Uterus (tissue), 3 donors: ENCODE measurements at regions not wholly inside any gene's neighbourhood (a gene's known extent, or its start where the extent isn't known, plus 50 kb on each side); places are given as distances from the start of the nearest gene placed in this dataset.

ENCODE experiments used
- DNase-seq, 2 donors: peaks; one replicate each; pipeline ENCODE4 v3.0.0-alpha.2; 2019 to 2020
- H3K27ac ChIP-seq, 2 donors: fragments of 200-600 bp; sonication (generic); 1 replicate in 1 of 2; 2 replicates in 1 of 2; pipeline ENCODE4 v1.5.1; 2016 to 2018
- H3K27me3 ChIP-seq, 2 donors: fragments of 200-600 bp; sonication (generic); one replicate each; pipeline ENCODE4 v1.5.1; 2018 to 2019; ENCODE audit warnings: control low read depth in 1 of 2
- H3K36me3 ChIP-seq, 2 donors: fragments of 200-600 bp; sonication (generic); one replicate each; pipeline ENCODE4 v1.5.1; 2019; ENCODE audit warnings: control low read depth in 1 of 2
- H3K4me1 ChIP-seq, 2 donors: fragments of 200-600 bp; sonication (generic); one replicate each; pipeline ENCODE4 v1.5.1; 2018 to 2019; ENCODE audit warnings: control low read depth in 1 of 2
- H3K4me3 ChIP-seq, 2 donors: fragments of 200-600 bp; sonication (generic); 1 replicate in 1 of 2; 2 replicates in 1 of 2; pipeline ENCODE4 v1.5.1; 2018 to 2019; ENCODE audit warnings: mild to moderate bottlenecking in 1 of 2
- H3K9me3 ChIP-seq, 2 donors: fragments of 200-600 bp; sonication (generic); one replicate each; pipeline ENCODE4 v1.5.1; 2019; ENCODE audit warnings: control low read depth in 1 of 2
- CTCF ChIP-seq, 4 experiments: fragments of 200-600 bp in 2 of 4; fragments of 450-650 bp in 2 of 4; sonication (generic) in 2 of 4; IDR thresholded peaks; one replicate each; pipeline ENCODE4 v1.5.1; 2016 to 2019; ENCODE audit warnings: antibody characterized with exemption in 4 of 4, mild to moderate bottlenecking in 2 of 4, moderate library complexity in 1 of 4
- POLR2A ChIP-seq, 2 donors: fragments of 450-650 bp; IDR thresholded peaks; one replicate each; pipeline ENCODE4 v1.6.1; 2016; ENCODE audit warnings: antibody characterized with exemption in 2 of 2, mild to moderate bottlenecking in 1 of 2, moderate library complexity in 1 of 2
- intact Hi-C: fragments of 100-400 bp; cut with DNase I; formaldehyde crosslinking; loops from one replicate; pipeline ENCODE4 v1.15.1; 2023; ENCODE audit warnings: low total_unique reads
- donor health status: DM: yes; HTN: yes; CAD: no.

GRCh38 chr11:19601235-19601634, 111.4 kb upstream of the NAV2 start:
- no peaks in the 10 kb centered on the region for H3K36me3 ChIP-seq
- H3K9me3 ChIP-seq = no peaks in the 10 kb centered on the region
- no peak overlapping the region for H3K4me3 ChIP-seq
- intact Hi-C loops = no loop called here
- no peak for DNase-seq
- H3K4me1 ChIP-seq = peaks cover 0 to 3% of the 10 kb centered on the region in 2 donors
- H3K27me3 ChIP-seq = no peaks in the 10 kb centered on the region
- H3K27ac ChIP-seq = no peak overlapping the region
- TF ChIP-seq POLR2A (IDR thresholded peaks at IDR 0.05) (no peak), CTCF (IDR thresholded peaks at IDR 0.05) (no peak)

- Histone ChIP-seq H3K27me3 (no peaks in the 10 kb centered on the region), H3K4me1 (peaks cover 0 to 6% of the 10 kb centered on the region in 2 donors), H3K9me3 (no peaks in the 10 kb centered on the region), H3K4me3 (no peak overlapping the region), H3K27ac (no peak overlapping the region), H3K36me3 (no peaks in the 10 kb centered on the region)
- TF ChIP-seq CTCF (IDR thresholded peaks at IDR 0.05) = no peak
- TF ChIP-seq POLR2A (IDR thresholded peaks at IDR 0.05) = no peak
- DNase-seq = no peak
- intact Hi-C loops = no loop called here
Observed at GRCh38 chr11:19599681-19600080, 113.0 kb upstream of the NAV2 start.

DNA sequence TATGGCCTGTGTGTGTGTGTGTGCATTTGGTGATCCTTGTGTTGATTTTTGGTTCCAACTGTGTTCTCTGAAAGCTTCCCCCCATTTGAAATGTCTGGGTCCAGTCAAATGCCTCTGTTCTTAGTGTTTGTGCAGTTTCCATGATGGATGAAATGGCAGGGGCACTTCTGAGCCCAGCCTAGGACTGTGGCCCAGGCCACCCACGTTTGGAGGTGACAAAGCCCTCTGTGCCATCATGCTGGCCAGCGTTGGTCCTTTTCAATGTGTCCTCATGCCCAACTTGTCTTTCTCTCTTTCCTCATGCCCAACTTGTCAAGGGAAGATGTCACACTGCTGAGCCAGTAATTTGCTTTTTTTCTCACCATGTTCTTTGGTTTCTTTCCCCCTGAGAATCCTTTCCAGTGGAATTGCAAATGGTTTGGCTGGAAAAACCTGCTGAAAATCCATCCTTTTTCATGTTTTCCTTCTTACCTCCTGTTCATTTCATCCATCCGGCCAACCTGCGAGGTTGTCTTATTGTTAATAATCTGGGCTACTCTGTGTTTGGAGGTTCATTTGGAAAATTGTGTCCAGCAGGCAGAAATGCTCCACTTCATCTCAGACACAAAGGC, 113.7 kb upstream of the NAV2 start:
- TF ChIP-seq POLR2A (IDR thresholded peaks at IDR 0.05) (no peak), CTCF (IDR thresholded peaks at IDR 0.05) (no peak)
- intact Hi-C loops = no loop called here
- H3K4me1 ChIP-seq = peaks cover 0 to 6% of the 10 kb centered on the region in 2 donors
- no peaks in the 10 kb centered on the region for H3K9me3 ChIP-seq
- no peak for DNase-seq
- no peaks in the 10 kb centered on the region for H3K27me3 ChIP-seq
- no peaks in the 10 kb centered on the region for H3K36me3 ChIP-seq
- no peak overlapping the region for H3K4me3 ChIP-seq
- no peak overlapping the region for H3K27ac ChIP-seq

DNA sequence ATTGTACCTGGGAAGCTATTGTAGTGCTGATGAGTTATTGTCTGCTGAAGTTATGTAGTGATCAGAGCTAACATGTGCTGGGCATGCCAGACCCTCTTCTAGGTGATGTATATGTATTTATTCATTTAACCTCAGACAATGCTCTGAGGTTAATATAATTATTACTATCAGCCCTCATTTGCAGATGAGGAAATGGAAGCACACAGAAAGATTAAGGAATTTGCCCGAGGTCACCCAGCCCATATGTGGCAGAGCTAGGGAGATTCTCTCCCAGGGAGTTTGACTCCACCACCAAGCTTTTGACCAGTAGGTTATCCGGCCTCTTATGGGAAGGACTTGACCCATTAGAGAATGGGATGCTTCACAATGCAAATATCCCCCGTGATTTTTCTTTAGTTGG, 114.2 kb upstream of the NAV2 start:
- no peak for DNase-seq
- TF ChIP-seq CTCF (IDR thresholded peaks at IDR 0.05) = no peak
- no peak for TF ChIP-seq POLR2A (IDR thresholded peaks at IDR 0.05)
- Histone ChIP-seq H3K27ac (no peak overlapping the region), H3K9me3 (no peaks in the 10 kb centered on the region), H3K36me3 (no peaks in the 10 kb centered on the region), H3K4me1 (peaks cover 0 to 6% of the 10 kb centered on the region in 2 donors), H3K27me3 (no peaks in the 10 kb centered on the region), H3K4me3 (no peak overlapping the region)
- intact Hi-C loops = no loop called here

DNA sequence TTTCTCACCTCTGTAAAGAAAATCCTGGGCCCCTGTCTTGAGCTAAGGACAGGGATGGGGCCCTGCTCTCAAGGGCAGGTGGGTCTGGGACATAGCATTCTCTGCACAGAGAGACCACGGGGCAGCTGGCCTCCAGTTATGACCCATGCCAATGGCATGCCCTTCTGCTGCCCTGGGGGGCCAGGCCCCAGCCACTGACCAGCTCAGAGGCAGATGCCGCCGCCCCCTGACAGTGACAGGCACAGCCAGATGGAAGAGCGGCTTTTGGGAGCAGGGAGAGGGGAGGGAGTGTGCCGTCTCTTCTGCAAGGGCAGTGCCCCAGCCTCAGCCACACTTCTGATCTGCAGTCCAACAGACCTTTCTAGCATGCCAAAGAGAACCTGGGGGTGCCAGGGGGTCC, 114.8 kb upstream of the NAV2 start:
- H3K9me3 ChIP-seq = no peaks in the 10 kb centered on the region
- H3K27ac ChIP-seq = no peak overlapping the region

More for the DNA sequence above, 114.8 kb upstream of the NAV2 start:
- intact Hi-C loops = no loop called here
- H3K27me3 ChIP-seq = no peaks in the 10 kb centered on the region
- H3K4me3 ChIP-seq = no peak overlapping the region
- no peak for DNase-seq
- TF ChIP-seq CTCF (IDR thresholded peaks at IDR 0.05) (no peak), POLR2A (IDR thresholded peaks at IDR 0.05) (no peak)
- H3K4me1 ChIP-seq = peaks cover 0 to 6% of the 10 kb centered on the region in 2 donors
- H3K36me3 ChIP-seq = no peaks in the 10 kb centered on the region
